Prostate gland (tissue), 2 donors: ENCODE measurements at regions not wholly inside any gene's neighbourhood (a gene's known extent, or its start where the extent isn't known, plus 50 kb on each side); places are given as distances from the start of the nearest gene placed in this dataset.

Experiments used
- DNase-seq: peaks from one replicate; pipeline ENCODE4 v3.0.0-alpha.2; 2019; ENCODE audit warnings: low spot score
- H3K27ac ChIP-seq, 2 donors: fragments of 200-600 bp; sonication (generic); 2 replicates each; pipeline ENCODE4 v1.5.1; 2017 to 2019
- H3K27me3 ChIP-seq: fragments of 200-600 bp; sonication (generic); replicated peaks from 2 replicates; pipeline ENCODE4 v1.5.1; 2019; ENCODE audit not compliant: insufficient read depth
- H3K36me3 ChIP-seq, 2 donors: fragments of 200-600 bp; sonication (generic); 1 replicate in 1 of 2; 2 replicates in 1 of 2; pipeline versions ENCODE4 v1.5.1 to v1.8.1; 2017 to 2019
- H3K4me1 ChIP-seq: fragments of 200-600 bp; sonication (generic); replicated peaks from 2 replicates; pipeline ENCODE4 v1.5.1; 2019
- H3K4me3 ChIP-seq, 2 donors: fragments of 200-600 bp; sonication (generic); 2 replicates each; pipeline ENCODE4 v1.5.1; 2017 to 2019
- H3K9me3 ChIP-seq: fragments of 200-600 bp; sonication (generic); 2 replicates; pipeline ENCODE4 v1.5.1; 2017
- POLR2A ChIP-seq: fragments of 450-650 bp; IDR thresholded peaks from one replicate; pipeline ENCODE4 v1.6.1; 2016; ENCODE audit warnings: antibody characterized with exemption, mild to moderate bottlenecking
- POLR2AphosphoS5 ChIP-seq: sonication (generic); formaldehyde crosslinking; IDR thresholded peaks from one replicate; pipeline ENCODE4 v1.6.1; 2017; ENCODE audit warnings: antibody characterized with exemption
- WGBS: methylation state at CpG from one replicate; pipeline ENCODE4 v1.1.5; 2018; 5-methylcytosine and 5-hydroxymethylcytosine counted together
- intact Hi-C: fragments of 100-400 bp; cut with DNase I; formaldehyde crosslinking; loops from one replicate; pipeline ENCODE4 v1.14.2; 2022
- TF ChIP-seq, protein P1 (sequence below), 4 experiments: fragments of 200-600 bp in 2 of 4; fragments of 450-650 bp in 2 of 4; sonication (generic) in 2 of 4; IDR thresholded peaks; 1 replicate in 3 of 4; 2 replicates in 1 of 4; pipeline ENCODE4 v1.5.1; 2016 to 2019; ENCODE audit warnings: antibody characterized with exemption in 4 of 4, mild to moderate bottlenecking in 2 of 4, moderate library complexity in 2 of 4

DNA sequence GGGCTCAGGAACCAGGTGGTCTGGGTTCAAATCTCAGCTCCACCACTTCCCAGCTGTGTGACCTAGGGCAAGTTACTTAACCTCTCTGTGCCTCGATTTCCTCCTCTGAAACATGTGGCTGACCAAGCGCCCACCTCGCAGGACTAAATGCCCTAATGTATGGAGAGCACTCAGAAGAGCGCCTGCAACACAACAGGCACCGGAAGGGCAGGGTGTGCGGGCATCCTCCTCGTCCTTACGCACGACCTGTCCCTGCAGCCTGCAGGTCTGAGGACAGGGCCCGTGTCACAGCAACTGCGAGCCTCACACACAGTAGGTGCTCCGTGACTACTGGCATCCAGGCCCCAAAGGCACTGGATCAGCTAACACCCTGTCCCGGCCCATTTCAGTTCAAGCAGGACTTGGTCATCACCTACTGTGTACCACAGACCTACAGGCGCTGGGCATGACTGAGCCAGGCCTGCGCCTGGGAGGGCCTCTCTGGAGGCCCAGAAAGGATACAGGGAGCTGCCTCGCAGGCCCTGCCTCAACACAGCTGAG lies 131.5 kb downstream of the NCOR2 start:
- H3K4me3 ChIP-seq: no peak overlapping the region
- H3K9me3 ChIP-seq: no peaks in the 10 kb centered on the region
- no peak for DNase-seq
- peaks cover 2% of the 10 kb centered on the region for H3K4me1 ChIP-seq
- TF ChIP-seq POLR2A (no peak), POLR2AphosphoS5 (no peak)
- TF ChIP-seq, protein P1, sequence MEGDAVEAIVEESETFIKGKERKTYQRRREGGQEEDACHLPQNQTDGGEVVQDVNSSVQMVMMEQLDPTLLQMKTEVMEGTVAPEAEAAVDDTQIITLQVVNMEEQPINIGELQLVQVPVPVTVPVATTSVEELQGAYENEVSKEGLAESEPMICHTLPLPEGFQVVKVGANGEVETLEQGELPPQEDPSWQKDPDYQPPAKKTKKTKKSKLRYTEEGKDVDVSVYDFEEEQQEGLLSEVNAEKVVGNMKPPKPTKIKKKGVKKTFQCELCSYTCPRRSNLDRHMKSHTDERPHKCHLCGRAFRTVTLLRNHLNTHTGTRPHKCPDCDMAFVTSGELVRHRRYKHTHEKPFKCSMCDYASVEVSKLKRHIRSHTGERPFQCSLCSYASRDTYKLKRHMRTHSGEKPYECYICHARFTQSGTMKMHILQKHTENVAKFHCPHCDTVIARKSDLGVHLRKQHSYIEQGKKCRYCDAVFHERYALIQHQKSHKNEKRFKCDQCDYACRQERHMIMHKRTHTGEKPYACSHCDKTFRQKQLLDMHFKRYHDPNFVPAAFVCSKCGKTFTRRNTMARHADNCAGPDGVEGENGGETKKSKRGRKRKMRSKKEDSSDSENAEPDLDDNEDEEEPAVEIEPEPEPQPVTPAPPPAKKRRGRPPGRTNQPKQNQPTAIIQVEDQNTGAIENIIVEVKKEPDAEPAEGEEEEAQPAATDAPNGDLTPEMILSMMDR (IDR thresholded peaks at IDR 0.05): no peak
- intact Hi-C loops: no loop called here
- no peaks in the 10 kb centered on the region for H3K27me3 ChIP-seq
- H3K36me3 ChIP-seq: no peaks in the 10 kb centered on the region
- 91% methylated on average over 16 of the region's 16 CpGs for WGBS
- peak overlapping the region in 1 of 2 donors; percentile 28 for H3K27ac ChIP-seq

DNA sequence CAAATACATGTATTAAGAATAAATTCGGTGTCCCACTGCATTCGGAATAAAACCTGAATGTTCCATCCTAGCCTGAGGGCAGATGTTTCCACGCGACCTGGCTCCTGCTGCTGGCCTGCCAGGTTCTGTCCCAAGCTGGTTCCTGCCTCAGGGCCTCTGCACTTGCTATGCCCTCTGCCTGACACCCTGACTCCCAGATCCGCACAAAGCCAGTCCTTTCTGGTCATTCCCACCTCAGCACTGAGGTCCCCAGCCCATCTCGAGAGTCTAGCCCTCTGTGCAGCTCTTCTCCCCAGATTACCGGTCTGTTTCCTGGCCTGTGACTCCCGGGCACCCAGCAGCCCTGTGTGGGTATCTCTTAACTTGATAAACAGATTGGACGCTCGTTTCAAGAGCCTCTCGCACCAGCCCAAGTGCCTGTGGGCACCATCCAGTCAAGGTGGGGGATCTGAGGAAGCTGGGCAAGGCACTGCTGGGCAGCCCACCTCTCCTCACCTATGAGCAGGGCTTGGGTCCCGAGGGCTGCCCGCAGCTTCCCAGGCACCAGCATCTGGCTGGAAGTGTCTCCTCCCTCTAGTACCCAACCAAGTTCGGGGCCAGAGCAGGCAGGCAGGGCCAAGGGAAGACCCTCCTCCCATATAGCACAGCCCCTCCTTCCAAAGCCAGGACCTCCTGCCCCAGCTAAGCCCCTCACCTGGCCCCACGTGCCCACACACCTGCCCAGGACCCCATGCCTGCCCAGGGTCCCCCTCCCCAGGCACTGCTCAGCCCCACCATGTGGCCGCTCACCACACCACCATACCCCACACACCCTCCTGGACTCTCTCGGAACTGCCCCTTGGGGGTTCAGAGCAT lies 132.2 kb downstream of the NCOR2 start:
- peaks cover 2 to 5% of the 10 kb centered on the region in 2 donors for H3K36me3 ChIP-seq
- DNase-seq: no peak
- H3K27me3 ChIP-seq: no peaks in the 10 kb centered on the region
- H3K27ac ChIP-seq: peak overlapping the region in 1 of 2 donors; percentile 28
- no peaks in the 10 kb centered on the region for H3K9me3 ChIP-seq
- no peaks in the 10 kb centered on the region for H3K4me1 ChIP-seq
- intact Hi-C loops: no loop called here
- WGBS: 76% methylated on average over 12 of the region's 17 CpGs
- TF ChIP-seq POLR2AphosphoS5 (no peak), POLR2A (no peak)
- TF ChIP-seq, protein P1 (IDR thresholded peaks at IDR 0.05): no peak
- no peak overlapping the region for H3K4me3 ChIP-seq

DNA sequence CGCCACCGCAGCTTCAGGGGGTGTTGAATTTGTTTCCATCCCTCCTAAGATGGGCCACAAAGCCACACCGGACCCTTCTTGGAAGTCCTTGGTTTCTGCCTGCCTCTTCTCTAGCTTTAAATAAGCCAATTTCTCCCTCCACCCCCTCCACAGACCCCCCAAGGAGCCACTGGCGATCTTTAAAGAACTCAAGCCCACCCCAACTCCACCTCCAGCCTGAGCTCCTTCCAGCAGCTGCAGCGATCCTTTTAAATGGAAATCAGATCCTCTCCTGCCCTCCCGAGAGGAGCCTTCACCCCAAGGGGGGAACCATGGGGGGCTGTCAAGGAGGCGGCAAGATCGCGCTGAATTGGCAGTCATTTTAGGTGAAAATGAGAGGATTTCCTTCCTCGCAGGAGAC lies 133.1 kb downstream of the NCOR2 start:
- H3K36me3 ChIP-seq: peaks cover 6 to 12% of the 10 kb centered on the region in 2 donors
- no peak for DNase-seq
- no peaks in the 10 kb centered on the region for H3K9me3 ChIP-seq
- H3K27me3 ChIP-seq: no peaks in the 10 kb centered on the region
- intact Hi-C loops: no loop called here
- H3K4me3 ChIP-seq: no peak overlapping the region
- H3K27ac ChIP-seq: peak overlapping the region; percentile 5 to 23
- WGBS: 55% methylated on average over 10 of the region's 10 CpGs
- TF ChIP-seq, protein P1 (IDR thresholded peaks at IDR 0.05): no peak
- TF ChIP-seq POLR2A: no peak
- TF ChIP-seq POLR2AphosphoS5: no peak
- no peaks in the 10 kb centered on the region for H3K4me1 ChIP-seq

DNA sequence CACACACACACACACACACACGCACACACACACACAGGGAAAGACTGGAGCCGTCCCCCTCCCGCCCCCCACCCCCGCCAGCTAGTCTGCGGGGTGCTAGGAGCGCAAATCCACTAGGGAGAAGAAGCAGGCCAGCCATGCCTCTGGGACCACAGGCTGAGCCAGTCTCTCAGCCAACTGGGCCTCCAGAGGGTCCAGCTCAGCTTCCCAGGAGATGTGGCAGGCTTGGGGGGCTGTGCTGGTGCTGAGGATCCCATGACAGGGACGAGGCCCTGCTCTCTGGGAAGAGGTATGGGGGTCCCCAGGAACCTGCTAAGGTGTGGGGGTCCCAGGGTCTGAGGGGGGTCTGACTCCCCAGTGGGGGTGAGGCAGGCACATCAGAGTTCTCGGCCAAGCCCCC lies 133.5 kb downstream of the NCOR2 start:
- peaks cover 6 to 12% of the 10 kb centered on the region in 2 donors for H3K36me3 ChIP-seq
- H3K4me1 ChIP-seq: no peaks in the 10 kb centered on the region
- H3K9me3 ChIP-seq: no peaks in the 10 kb centered on the region
- TF ChIP-seq POLR2AphosphoS5 (no peak), POLR2A (no peak)
- TF ChIP-seq, protein P1 (IDR thresholded peaks at IDR 0.05): no peak
- H3K27ac ChIP-seq: peak overlapping the region; percentile 5 to 23
- intact Hi-C loops: no loop called here
- H3K27me3 ChIP-seq: no peaks in the 10 kb centered on the region
- WGBS: 74% methylated on average over 7 of the region's 8 CpGs
- DNase-seq: no peak
- H3K4me3 ChIP-seq: no peak overlapping the region
